BJ (cell line): ENCODE measurements at regions not wholly inside any gene's neighbourhood (a gene's known extent, or its start where the extent isn't known, plus 50 kb on each side); places are given as distances from the start of the nearest gene placed in this dataset.

Experiments used
- CTCF ChIA-PET: fragments of 350-600 bp; formaldehyde crosslinking; extraction: SDS; loops from one replicate; lab custom pipeline; 2021; ENCODE audit warnings: antibody characterized with exemption, inconsistent platforms; lab: Yijun Ruan, JAX
- POLR2A ChIA-PET: fragments of 300-600 bp; sonication (Branson Sonifier 250); formaldehyde crosslinking; extraction: SDS; loops from one replicate; lab custom pipeline; 2021; ENCODE audit warnings: antibody characterized with exemption; lab: Charles Lee
- DNase-seq: peaks from one replicate; pipeline ENCODE4 v3.0.0-alpha.2; 2011; ENCODE audit warnings: low read depth
- H3K27me3 ChIP-seq: 2 replicates; pipeline ENCODE4 v1.6.0; 2011; ENCODE audit warnings: low read length; ENCODE audit not compliant: control insufficient read depth, insufficient read depth
- H3K36me3 ChIP-seq: 2 replicates; pipeline ENCODE4 v1.5.1; 2011; ENCODE audit warnings: low read length; ENCODE audit not compliant: control insufficient read depth, insufficient read depth
- H3K4me3 ChIP-seq: 2 replicates; pipeline ENCODE4 v1.5.1; 2011; ENCODE audit warnings: low read depth, mild to moderate bottlenecking, control low read depth, low read length
- TF ChIP-seq, protein P1 (sequence below): IDR thresholded peaks from 2 replicates; pipeline ENCODE4 v1.5.1; 2011; ENCODE audit warnings: low read depth, mild to moderate bottlenecking, control low read depth, inconsistent platforms, low read length, moderate library complexity; ENCODE audit not compliant: insufficient read depth

- H3K4me3 ChIP-seq, result no peak overlapping the region
- H3K36me3 ChIP-seq, result no peaks in the 10 kb centered on the region
- ChIA-PET POLR2A (no interaction called here), CTCF (no interaction called here)
- TF ChIP-seq, protein P1, sequence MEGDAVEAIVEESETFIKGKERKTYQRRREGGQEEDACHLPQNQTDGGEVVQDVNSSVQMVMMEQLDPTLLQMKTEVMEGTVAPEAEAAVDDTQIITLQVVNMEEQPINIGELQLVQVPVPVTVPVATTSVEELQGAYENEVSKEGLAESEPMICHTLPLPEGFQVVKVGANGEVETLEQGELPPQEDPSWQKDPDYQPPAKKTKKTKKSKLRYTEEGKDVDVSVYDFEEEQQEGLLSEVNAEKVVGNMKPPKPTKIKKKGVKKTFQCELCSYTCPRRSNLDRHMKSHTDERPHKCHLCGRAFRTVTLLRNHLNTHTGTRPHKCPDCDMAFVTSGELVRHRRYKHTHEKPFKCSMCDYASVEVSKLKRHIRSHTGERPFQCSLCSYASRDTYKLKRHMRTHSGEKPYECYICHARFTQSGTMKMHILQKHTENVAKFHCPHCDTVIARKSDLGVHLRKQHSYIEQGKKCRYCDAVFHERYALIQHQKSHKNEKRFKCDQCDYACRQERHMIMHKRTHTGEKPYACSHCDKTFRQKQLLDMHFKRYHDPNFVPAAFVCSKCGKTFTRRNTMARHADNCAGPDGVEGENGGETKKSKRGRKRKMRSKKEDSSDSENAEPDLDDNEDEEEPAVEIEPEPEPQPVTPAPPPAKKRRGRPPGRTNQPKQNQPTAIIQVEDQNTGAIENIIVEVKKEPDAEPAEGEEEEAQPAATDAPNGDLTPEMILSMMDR, result no peak
- H3K27me3 ChIP-seq, result no peaks in the 10 kb centered on the region
- no peak for DNase-seq
These were observed 104.8 kb upstream of the PPP2R3A start for GRCh38 chr3:135860761-135861160.

- Histone ChIP-seq H3K27me3 (no peaks in the 10 kb centered on the region), H3K4me3 (no peak overlapping the region), H3K36me3 (no peaks in the 10 kb centered on the region)
- CTCF ChIA-PET, result no interaction called here
- DNase-seq, result no peak
- POLR2A ChIA-PET, result no interaction called here
- TF ChIP-seq, protein P1, result no peak
These were observed 103.2 kb upstream of the PPP2R3A start for GRCh38 chr3:135862361-135862760.

GRCh38 chr3:135864060-135864459, 101.5 kb upstream of the PPP2R3A start:
- no peaks in the 10 kb centered on the region for H3K36me3 ChIP-seq
- no peak overlapping the region for H3K4me3 ChIP-seq
- CTCF ChIA-PET, result no interaction called here
- H3K27me3 ChIP-seq, result no peaks in the 10 kb centered on the region
- no peak for DNase-seq
- TF ChIP-seq, protein P1, result no peak
- POLR2A ChIA-PET, result no interaction called here

DNA sequence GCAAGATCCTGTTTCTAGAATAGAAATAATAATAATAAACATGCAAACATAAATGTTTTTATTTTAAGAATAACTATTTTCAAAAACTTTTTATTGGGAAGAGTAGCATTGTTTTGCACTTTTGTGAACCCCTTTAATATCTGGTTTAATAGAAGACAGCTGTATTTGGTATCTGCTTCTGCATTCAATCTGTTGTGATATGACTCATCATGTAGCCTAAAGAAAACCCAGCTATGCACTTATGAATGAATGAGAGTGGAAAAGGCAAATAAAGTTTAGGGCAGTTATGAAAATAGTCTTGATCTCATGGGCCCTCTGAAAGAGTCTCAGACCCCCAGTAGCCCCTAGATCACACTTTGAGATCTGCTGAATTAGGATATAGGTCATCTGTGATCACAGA, 100.4 kb upstream of the PPP2R3A start:
- Histone ChIP-seq H3K27me3 (no peaks in the 10 kb centered on the region), H3K4me3 (no peak overlapping the region), H3K36me3 (no peaks in the 10 kb centered on the region)
- CTCF ChIA-PET, result no interaction called here
- no peak for DNase-seq
- POLR2A ChIA-PET, result no interaction called here
- TF ChIP-seq, protein P1, result no peak

DNA sequence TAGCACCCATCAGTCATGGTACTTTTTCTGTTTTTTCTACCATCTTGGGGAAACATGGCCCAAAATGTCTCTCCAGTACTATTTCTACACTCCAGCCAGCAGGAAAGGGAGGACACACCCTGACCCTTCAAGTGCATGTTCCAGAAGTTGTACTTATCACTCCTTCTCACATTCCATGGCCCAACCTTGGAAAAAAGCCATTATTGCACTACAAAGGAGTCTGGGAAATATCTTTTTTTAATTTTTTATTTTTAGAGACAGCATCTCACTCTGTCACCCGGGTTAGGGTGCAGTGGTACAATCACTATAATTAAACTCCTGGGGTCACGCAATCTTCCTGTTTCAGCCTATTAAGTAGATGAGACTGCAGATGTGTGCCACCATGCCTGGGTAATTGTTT, 100.0 kb upstream of the PPP2R3A start:
- DNase-seq, result no peak
- TF ChIP-seq, protein P1, result no peak
- POLR2A ChIA-PET, result no interaction called here
- H3K27me3 ChIP-seq, result no peaks in the 10 kb centered on the region
- CTCF ChIA-PET, result no interaction called here
- no peak overlapping the region for H3K4me3 ChIP-seq
- no peaks in the 10 kb centered on the region for H3K36me3 ChIP-seq
